C4-2B (cell line): ENCODE measurements at regions not wholly inside any gene's neighbourhood (a gene's known extent, or its start where the extent isn't known, plus 50 kb on each side); places are given as distances from the start of the nearest gene placed in this dataset.

ENCODE experiments used
- ZFX ChIP-seq: fragments of 450-650 bp; IDR thresholded peaks from 2 replicates; pipeline ENCODE4 v1.6.1; 2017
- TF ChIP-seq, protein P1 (sequence below): fragments of 450-650 bp; conservative IDR thresholded peaks from 2 replicates; pipeline ENCODE4 v1.5.1; 2017; ENCODE audit warnings: mild to moderate bottlenecking

DNA sequence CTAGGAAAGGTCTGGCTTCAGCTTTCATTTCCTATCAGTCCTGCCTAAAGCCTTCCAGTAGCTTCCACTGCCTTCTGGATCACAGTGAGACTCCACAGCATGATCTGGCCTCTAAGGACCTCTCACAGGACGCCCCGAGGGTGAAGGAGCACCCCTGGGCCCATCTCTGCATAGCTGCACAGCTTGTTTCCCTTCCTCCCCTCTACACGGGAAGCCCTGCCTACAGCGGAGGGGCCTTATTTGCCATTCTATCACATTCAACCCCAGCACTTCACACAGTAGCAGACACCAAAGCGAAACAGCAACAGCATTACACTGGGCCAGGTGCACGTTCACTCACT, 162.3 kb upstream of the GRK3 start:
- TF ChIP-seq, protein P1, sequence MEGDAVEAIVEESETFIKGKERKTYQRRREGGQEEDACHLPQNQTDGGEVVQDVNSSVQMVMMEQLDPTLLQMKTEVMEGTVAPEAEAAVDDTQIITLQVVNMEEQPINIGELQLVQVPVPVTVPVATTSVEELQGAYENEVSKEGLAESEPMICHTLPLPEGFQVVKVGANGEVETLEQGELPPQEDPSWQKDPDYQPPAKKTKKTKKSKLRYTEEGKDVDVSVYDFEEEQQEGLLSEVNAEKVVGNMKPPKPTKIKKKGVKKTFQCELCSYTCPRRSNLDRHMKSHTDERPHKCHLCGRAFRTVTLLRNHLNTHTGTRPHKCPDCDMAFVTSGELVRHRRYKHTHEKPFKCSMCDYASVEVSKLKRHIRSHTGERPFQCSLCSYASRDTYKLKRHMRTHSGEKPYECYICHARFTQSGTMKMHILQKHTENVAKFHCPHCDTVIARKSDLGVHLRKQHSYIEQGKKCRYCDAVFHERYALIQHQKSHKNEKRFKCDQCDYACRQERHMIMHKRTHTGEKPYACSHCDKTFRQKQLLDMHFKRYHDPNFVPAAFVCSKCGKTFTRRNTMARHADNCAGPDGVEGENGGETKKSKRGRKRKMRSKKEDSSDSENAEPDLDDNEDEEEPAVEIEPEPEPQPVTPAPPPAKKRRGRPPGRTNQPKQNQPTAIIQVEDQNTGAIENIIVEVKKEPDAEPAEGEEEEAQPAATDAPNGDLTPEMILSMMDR: no peak
- no peak for TF ChIP-seq ZFX
